Kidney epithelial cell (primary cell): ENCODE measurements at regions not wholly inside any gene's neighbourhood (a gene's known extent, or its start where the extent isn't known, plus 50 kb on each side); places are given as distances from the start of the nearest gene placed in this dataset.

ENCODE experiments used
- DNase-seq: peaks from one replicate; pipeline ENCODE4 v3.0.0-alpha.2; 2010; ENCODE audit warnings: low read depth
- H3K27me3 ChIP-seq: 2 replicates; pipeline ENCODE4 v1.6.0; 2011; ENCODE audit warnings: low read length; ENCODE audit not compliant: control insufficient read depth, insufficient read depth
- H3K36me3 ChIP-seq: 2 replicates; pipeline ENCODE4 v1.5.1; 2011; ENCODE audit warnings: low read length; ENCODE audit not compliant: control insufficient read depth, insufficient read depth
- H3K4me3 ChIP-seq: 2 replicates; pipeline ENCODE4 v1.5.1; 2011; ENCODE audit warnings: low read depth, mild to moderate bottlenecking, control low read depth, low read length
- TF ChIP-seq, protein P1 (sequence below): IDR thresholded peaks from 2 replicates; pipeline ENCODE4 v1.5.1; 2011; ENCODE audit warnings: mild to moderate bottlenecking, moderate library complexity, low read length, control low read depth, inconsistent platforms; ENCODE audit not compliant: insufficient read depth, poor library complexity, severe bottlenecking

DNA sequence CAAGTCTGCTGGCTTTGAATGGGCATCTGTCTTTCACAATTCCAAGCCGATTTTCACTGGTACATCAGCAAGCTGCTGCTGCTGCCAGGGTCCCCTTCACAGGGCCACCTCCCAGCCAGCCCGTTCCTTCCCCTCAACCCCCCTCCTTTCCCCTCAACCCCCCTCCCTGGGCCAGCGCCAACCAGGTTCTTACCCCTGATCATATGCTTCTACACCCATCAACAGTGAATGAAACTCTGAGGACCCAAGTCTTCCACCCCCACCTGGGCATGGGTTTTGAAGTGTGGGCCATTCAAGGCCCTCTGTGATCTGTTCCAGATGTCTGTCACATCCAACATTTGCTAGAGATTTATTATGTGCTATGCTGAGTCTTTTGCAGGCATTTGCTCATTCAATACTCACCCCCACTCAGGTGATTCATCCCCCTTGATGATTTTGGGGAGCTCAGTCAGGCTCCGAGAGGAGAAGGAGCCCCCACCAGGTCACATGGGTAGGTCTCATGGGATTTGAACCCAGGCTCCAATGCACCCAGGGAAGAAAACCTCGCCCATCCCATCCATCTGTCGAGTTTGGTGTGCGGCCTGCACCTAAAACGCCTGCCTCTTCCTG, 52.7 kb upstream of the FOXK1 start:
- DNase-seq = no peak
- Histone ChIP-seq H3K36me3 (no peaks in the 10 kb centered on the region), H3K4me3 (no peak overlapping the region), H3K27me3 (no peaks in the 10 kb centered on the region)
- TF ChIP-seq, protein P1, sequence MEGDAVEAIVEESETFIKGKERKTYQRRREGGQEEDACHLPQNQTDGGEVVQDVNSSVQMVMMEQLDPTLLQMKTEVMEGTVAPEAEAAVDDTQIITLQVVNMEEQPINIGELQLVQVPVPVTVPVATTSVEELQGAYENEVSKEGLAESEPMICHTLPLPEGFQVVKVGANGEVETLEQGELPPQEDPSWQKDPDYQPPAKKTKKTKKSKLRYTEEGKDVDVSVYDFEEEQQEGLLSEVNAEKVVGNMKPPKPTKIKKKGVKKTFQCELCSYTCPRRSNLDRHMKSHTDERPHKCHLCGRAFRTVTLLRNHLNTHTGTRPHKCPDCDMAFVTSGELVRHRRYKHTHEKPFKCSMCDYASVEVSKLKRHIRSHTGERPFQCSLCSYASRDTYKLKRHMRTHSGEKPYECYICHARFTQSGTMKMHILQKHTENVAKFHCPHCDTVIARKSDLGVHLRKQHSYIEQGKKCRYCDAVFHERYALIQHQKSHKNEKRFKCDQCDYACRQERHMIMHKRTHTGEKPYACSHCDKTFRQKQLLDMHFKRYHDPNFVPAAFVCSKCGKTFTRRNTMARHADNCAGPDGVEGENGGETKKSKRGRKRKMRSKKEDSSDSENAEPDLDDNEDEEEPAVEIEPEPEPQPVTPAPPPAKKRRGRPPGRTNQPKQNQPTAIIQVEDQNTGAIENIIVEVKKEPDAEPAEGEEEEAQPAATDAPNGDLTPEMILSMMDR = no peak

DNA sequence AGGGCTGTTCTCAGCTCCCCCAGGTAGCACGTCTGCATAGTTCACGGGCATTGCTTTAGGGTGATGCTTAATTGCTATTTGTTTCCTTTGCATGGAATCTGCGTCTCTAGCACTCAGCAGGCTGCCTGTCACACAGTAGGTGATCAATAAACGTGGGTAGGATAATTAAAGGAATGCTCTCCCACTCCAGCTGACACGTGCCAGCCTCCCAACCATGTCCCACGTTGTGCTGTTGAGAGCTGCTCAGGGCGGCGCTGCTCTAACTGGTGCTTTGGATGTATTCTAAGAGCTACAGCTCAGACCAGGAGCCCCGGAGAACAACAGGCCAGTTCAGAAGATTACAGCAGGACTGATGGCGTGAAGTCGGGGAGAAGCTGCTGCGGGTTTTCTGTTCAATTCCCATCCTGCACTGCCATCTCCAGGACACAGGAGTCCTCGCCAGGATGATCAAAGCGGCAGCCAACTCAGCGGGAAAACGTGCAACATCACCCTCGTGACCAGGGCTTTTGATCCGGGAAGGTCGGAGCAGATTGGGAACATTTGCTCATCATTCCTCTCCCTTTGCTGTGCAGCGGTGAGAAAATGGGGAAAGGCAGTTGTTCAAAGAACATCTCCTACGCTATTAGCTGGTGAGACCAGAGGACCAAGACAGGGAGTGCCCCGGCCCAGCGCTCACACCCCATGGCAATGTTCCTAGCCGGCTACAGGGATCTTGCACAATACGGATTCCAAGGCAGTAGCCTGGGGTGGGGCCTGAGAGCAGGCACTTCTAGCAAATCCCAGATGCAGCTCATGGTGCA, 50.5 kb upstream of the FOXK1 start:
- no peak overlapping the region for H3K4me3 ChIP-seq
- no peaks in the 10 kb centered on the region for H3K36me3 ChIP-seq
- TF ChIP-seq, protein P1 = peak; percentile 64
- peak; percentile 70 for DNase-seq
- no peaks in the 10 kb centered on the region for H3K27me3 ChIP-seq
